IMR-90 (cell line): ENCODE measurements at regions not wholly inside any gene's neighbourhood (a gene's known extent, or its start where the extent isn't known, plus 50 kb on each side); places are given as distances from the start of the nearest gene placed in this dataset.

ENCODE experiments used
- ATAC-seq: fragments of 200-7000 bp; cut with Tn5 transposase; 2 replicates; pipeline ENCODE4 v1.9.1; 2020; ENCODE audit warnings: low read depth, mild to moderate bottlenecking, moderate library complexity
- BruUV-seq: library from RNA; stranded (reverse); fragments of 400-500 nt; replicated peaks from 2 replicates; lab custom pipeline; 2021; lab: Mats Ljungman, UMichigan
- CTCF ChIA-PET: fragments of 300-600 bp; formaldehyde crosslinking; extraction: SDS; loops from one replicate; lab custom pipeline; 2021; ENCODE audit warnings: antibody characterized with exemption; lab: Yijun Ruan, JAX
- POLR2A ChIA-PET: fragments of 300-600 bp; sonication (Branson Sonifier 250); formaldehyde crosslinking; loops from one replicate; lab custom pipeline; 2022; ENCODE audit warnings: antibody characterized with exemption; ENCODE audit not compliant: unreplicated experiment; lab: Charles Lee
- DNase-seq: peaks from one replicate; pipeline ENCODE4 v3.0.0; 2013
- H2AFZ ChIP-seq: replicated peaks from 2 replicates; pipeline ENCODE3; 2013; ENCODE audit warnings: low read length, mild to moderate bottlenecking; ENCODE audit not compliant: poor library complexity
- H2AK5ac ChIP-seq: 2 replicates; pipeline ENCODE4 v1.6.1; 2013; ENCODE audit warnings: low read depth, low read length, inconsistent platforms
- H2AK9ac ChIP-seq: replicated peaks from 2 replicates; pipeline ENCODE3; 2013; ENCODE audit warnings: mild to moderate bottlenecking, low read depth, low read length, moderate library complexity; ENCODE audit not compliant: poor library complexity
- H2BK120ac ChIP-seq: 2 replicates; pipeline ENCODE4 v1.6.1; 2013; ENCODE audit warnings: low read depth, low read length, inconsistent platforms
- H2BK15ac ChIP-seq: 3 replicates; pipeline ENCODE4 v1.6.1; 2013; ENCODE audit warnings: low read depth, low read length, inconsistent platforms
- H2BK20ac ChIP-seq: 2 replicates; pipeline ENCODE4 v1.6.1; 2013; ENCODE audit warnings: low read depth, mild to moderate bottlenecking, inconsistent platforms, low read length, moderate library complexity
- H2BK5ac ChIP-seq: 2 replicates; pipeline ENCODE4 v1.6.1; 2013; ENCODE audit warnings: mild to moderate bottlenecking, low read depth, low read length, inconsistent platforms; ENCODE audit not compliant: poor library complexity, severe bottlenecking
- H3K14ac ChIP-seq: replicated peaks from 2 replicates; pipeline ENCODE4 v1.6.1; 2013; ENCODE audit warnings: low read depth, low read length, inconsistent platforms
- H3K18ac ChIP-seq: 2 replicates; pipeline ENCODE4 v1.6.1; 2013; ENCODE audit warnings: low read depth, low read length, control low read depth
- H3K23ac ChIP-seq: 2 replicates; pipeline ENCODE4 v1.6.1; 2013; ENCODE audit warnings: low read depth, low read length, inconsistent platforms
- H3K27ac ChIP-seq: 2 replicates; pipeline ENCODE4 v1.5.1; 2013; ENCODE audit warnings: mild to moderate bottlenecking, control low read depth, low read length; ENCODE audit not compliant: insufficient read depth
- H3K27me3 ChIP-seq: 2 replicates; pipeline ENCODE4 v1.6.1; 2013; ENCODE audit warnings: low read length; ENCODE audit not compliant: control insufficient read depth, insufficient read depth
- H3K36me3 ChIP-seq: 2 replicates; pipeline ENCODE4 v1.6.1; 2013; ENCODE audit warnings: low read length, mixed read lengths; ENCODE audit not compliant: control insufficient read depth, insufficient read depth
- H3K4ac ChIP-seq: 2 replicates; pipeline ENCODE4 v1.6.1; 2013; ENCODE audit warnings: low read depth, low read length, inconsistent platforms
- H3K4me1 ChIP-seq: 2 replicates; pipeline ENCODE4 v1.6.1; 2013; ENCODE audit warnings: low read length, mixed read lengths; ENCODE audit not compliant: control insufficient read depth, insufficient read depth
- H3K4me2 ChIP-seq: 2 replicates; pipeline ENCODE4 v1.6.1; 2013; ENCODE audit warnings: low read depth, mild to moderate bottlenecking, control low read depth, low read length, moderate library complexity
- H3K4me3 ChIP-seq: 2 replicates; pipeline ENCODE4 v1.5.1; 2013; ENCODE audit warnings: low read depth, mild to moderate bottlenecking, control low read depth, low read length, moderate library complexity; ENCODE audit not compliant: insufficient read depth
- H3K56ac ChIP-seq: 2 replicates; pipeline ENCODE4 v1.6.1; 2013; ENCODE audit warnings: low read length, inconsistent platforms; ENCODE audit not compliant: insufficient read depth; ENCODE audit errors: extremely low read depth
- H3K79me1 ChIP-seq, 2 experiments: 2 replicates each; pipeline ENCODE4 v1.6.1; 2013; ENCODE audit warnings: low read length in 2 of 2, inconsistent platforms in 1 of 2, low read depth in 1 of 2
- H3K9ac ChIP-seq: 2 replicates; pipeline ENCODE4 v1.6.1; 2013; ENCODE audit warnings: low read depth, low read length, control low read depth
- H3K9me1 ChIP-seq: 2 replicates; pipeline ENCODE4 v1.6.1; 2013; ENCODE audit warnings: low read length, inconsistent platforms; ENCODE audit not compliant: insufficient read depth
- H3K9me3 ChIP-seq: 2 replicates; pipeline ENCODE4 v1.6.1; 2013; ENCODE audit warnings: low read length; ENCODE audit not compliant: control insufficient read depth, insufficient read depth
- H4K20me1 ChIP-seq: 2 replicates; pipeline ENCODE4 v1.6.1; 2013; ENCODE audit warnings: low read length, inconsistent platforms; ENCODE audit not compliant: insufficient read depth
- H4K5ac ChIP-seq: 2 replicates; pipeline ENCODE4 v1.6.1; 2013; ENCODE audit warnings: mild to moderate bottlenecking, low read depth, low read length, control low read depth
- H4K8ac ChIP-seq, 2 experiments: 2 replicates each; pipeline ENCODE4 v1.6.1; 2013; ENCODE audit warnings: low read depth in 2 of 2, low read length in 2 of 2, control low read depth in 1 of 2, inconsistent platforms in 1 of 2
- H4K91ac ChIP-seq: 2 replicates; pipeline ENCODE4 v1.6.1; 2013; ENCODE audit warnings: low read depth, low read length, inconsistent platforms; ENCODE audit not compliant: insufficient read depth
- CEBPB ChIP-seq: IDR thresholded peaks from 2 replicates; pipeline ENCODE4 v1.6.1; 2012; ENCODE audit warnings: low read depth, low read length, improper control_type of control experiment
- CHD1 ChIP-seq: IDR thresholded peaks from 2 replicates; pipeline ENCODE4 v1.6.1; 2012; ENCODE audit warnings: low read depth, low read length, improper control_type of control experiment
- FOS ChIP-seq: fragments of 150-350 bp; IDR thresholded peaks from 2 replicates; pipeline ENCODE4 v1.6.1; 2016; ENCODE audit warnings: low read depth, low read length
- MAFK ChIP-seq: IDR thresholded peaks from 2 replicates; pipeline ENCODE4 v1.6.1; 2012; ENCODE audit warnings: low read depth, low read length, improper control_type of control experiment
- MXI1 ChIP-seq: IDR thresholded peaks from 2 replicates; pipeline ENCODE4 v1.6.1; 2012; ENCODE audit warnings: low read depth, mild to moderate bottlenecking, low read length, moderate library complexity, borderline replicate concordance
- POLR2A ChIP-seq: IDR thresholded peaks from 2 replicates; pipeline ENCODE4 v1.6.1; 2012; ENCODE audit warnings: mild to moderate bottlenecking, low read depth, low read length
- RFX5 ChIP-seq: IDR thresholded peaks from 2 replicates; pipeline ENCODE4 v1.8.0; 2012; ENCODE audit warnings: low read depth, mild to moderate bottlenecking, low read length, moderate library complexity
- WGBS, 2 experiments: methylation state at CpG; one replicate each; pipeline versions ENCODE4 v1.1.5 to v1.1.7; 2013; ENCODE audit warnings: missing lambda C conversion rate in 2 of 2; ENCODE audit not compliant: insufficient read length in 1 of 2; ENCODE audit errors: extremely low coverage in 2 of 2; 5-methylcytosine and 5-hydroxymethylcytosine counted together
- dilution Hi-C: fragments of 300-500 bp; cut with HindIII; formaldehyde crosslinking; loops from one replicate; pipeline ENCODE4 v1.14.3; 2018; ENCODE audit warnings: low sequenced_read_pairs; ENCODE audit not compliant: unreplicated experiment
- in situ Hi-C: fragments of 300-500 bp; cut with MboI; formaldehyde crosslinking; loops from 3 replicates; pipeline ENCODE4 v1.14.3; 2019; ENCODE audit warnings: low sequenced_read_pairs, inconsistent platforms, mixed read lengths
- intact Hi-C: fragments of 100-400 bp; cut with micrococcal nuclease; formaldehyde crosslinking; loops from 2 replicates; pipeline ENCODE4 v1.10.0; 2022
- TF ChIP-seq, protein P1 (sequence below): fragments of 150-350 bp; IDR thresholded peaks from 2 replicates; pipeline ENCODE4 v1.6.1; 2016; ENCODE audit warnings: low read depth, mild to moderate bottlenecking, low read length, moderate library complexity, borderline replicate concordance
- TF ChIP-seq, protein P2 (sequence below): fragments of 150-350 bp; IDR thresholded peaks from 2 replicates; pipeline ENCODE4 v1.6.1; 2017; ENCODE audit warnings: mild to moderate bottlenecking, antibody characterized with exemption, low read length, low read depth

DNA sequence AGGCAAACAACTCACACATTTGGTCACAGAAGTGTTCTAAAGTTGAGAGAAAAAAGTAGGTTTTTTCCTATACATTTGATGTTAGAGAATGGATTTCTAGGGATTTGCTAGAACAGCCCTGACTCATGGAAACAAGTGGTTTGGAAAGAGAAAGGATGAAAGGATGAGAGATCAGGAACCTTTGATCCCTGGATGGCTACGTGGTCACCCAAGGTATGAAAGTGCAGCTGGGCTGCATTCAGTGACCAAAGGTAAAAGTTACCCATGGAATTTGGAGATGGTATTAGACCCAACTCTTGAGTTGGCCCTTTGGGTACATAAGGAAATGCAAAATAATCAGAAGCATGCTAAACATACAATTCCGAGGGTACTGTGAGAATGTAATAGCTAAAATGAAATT is 61.3 kb upstream of the SPIN1 start:
- no peak overlapping the region for H2AK9ac ChIP-seq
- H3K18ac ChIP-seq, result no peak overlapping the region
- peaks cover 2% of the 10 kb centered on the region; the same call in 1 of the 2 replicates for H3K9me1 ChIP-seq
- in situ Hi-C loops (no loop called here), dilution Hi-C loops (no loop called here), intact Hi-C loops (no loop called here)
- no peak overlapping the region for H2BK120ac ChIP-seq
- no peaks in the 10 kb centered on the region for H4K20me1 ChIP-seq
- DNase-seq (no peak), ATAC-seq (no peak)
- no peak overlapping the region for H2BK5ac ChIP-seq
- H3K14ac ChIP-seq, result no peak overlapping the region
- H3K27ac ChIP-seq, result no peak overlapping the region
- H3K9me3 ChIP-seq, result no peaks in the 10 kb centered on the region
- no peaks in the 10 kb centered on the region for H3K79me1 ChIP-seq
- WGBS, 2 experiments, result 83% methylated on average over 1 of the region's 2 CpGs; no CpG with 5 or more reads in 1 of the 2 experiments
- no peak overlapping the region for H3K4me2 ChIP-seq
- H3K9ac ChIP-seq, result no peak overlapping the region
- BruUV-seq, result no TSS peak
- H3K4me3 ChIP-seq, result no peak overlapping the region
- H3K36me3 ChIP-seq, result no peaks in the 10 kb centered on the region
- no peak overlapping the region for H2BK20ac ChIP-seq
- no peak overlapping the region for H3K56ac ChIP-seq
- no peak overlapping the region for H4K91ac ChIP-seq
- no peak overlapping the region for H4K5ac ChIP-seq
- H3K27me3 ChIP-seq, result peaks cover 6% of the 10 kb centered on the region
- H3K4me1 ChIP-seq, result no peaks in the 10 kb centered on the region
- TF ChIP-seq RFX5 (no peak), FOS (no peak), CHD1 (no peak), POLR2A (no peak), MXI1 (no peak), MAFK (no peak), CEBPB (no peak)
- TF ChIP-seq, protein P1, sequence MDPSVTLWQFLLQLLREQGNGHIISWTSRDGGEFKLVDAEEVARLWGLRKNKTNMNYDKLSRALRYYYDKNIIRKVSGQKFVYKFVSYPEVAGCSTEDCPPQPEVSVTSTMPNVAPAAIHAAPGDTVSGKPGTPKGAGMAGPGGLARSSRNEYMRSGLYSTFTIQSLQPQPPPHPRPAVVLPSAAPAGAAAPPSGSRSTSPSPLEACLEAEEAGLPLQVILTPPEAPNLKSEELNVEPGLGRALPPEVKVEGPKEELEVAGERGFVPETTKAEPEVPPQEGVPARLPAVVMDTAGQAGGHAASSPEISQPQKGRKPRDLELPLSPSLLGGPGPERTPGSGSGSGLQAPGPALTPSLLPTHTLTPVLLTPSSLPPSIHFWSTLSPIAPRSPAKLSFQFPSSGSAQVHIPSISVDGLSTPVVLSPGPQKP, result no peak
- TF ChIP-seq, protein P2, sequence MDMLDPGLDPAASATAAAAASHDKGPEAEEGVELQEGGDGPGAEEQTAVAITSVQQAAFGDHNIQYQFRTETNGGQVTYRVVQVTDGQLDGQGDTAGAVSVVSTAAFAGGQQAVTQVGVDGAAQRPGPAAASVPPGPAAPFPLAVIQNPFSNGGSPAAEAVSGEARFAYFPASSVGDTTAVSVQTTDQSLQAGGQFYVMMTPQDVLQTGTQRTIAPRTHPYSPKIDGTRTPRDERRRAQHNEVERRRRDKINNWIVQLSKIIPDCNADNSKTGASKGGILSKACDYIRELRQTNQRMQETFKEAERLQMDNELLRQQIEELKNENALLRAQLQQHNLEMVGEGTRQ, result no peak
- H4K8ac ChIP-seq, result no peak overlapping the region
- CTCF ChIA-PET, result no interaction called here
- H3K4ac ChIP-seq, result no peak overlapping the region
- no peak overlapping the region for H2BK15ac ChIP-seq
- no peak overlapping the region for H2AFZ ChIP-seq
- POLR2A ChIA-PET, result no interaction called here
- no peak overlapping the region for H2AK5ac ChIP-seq
- H3K23ac ChIP-seq, result no peak overlapping the region
